ENCODE measurements at regions not wholly inside any gene's neighbourhood (a gene's known extent, or its start where the extent isn't known, plus 50 kb on each side); places are given as distances from the start of the nearest gene placed in this dataset.

DNA sequence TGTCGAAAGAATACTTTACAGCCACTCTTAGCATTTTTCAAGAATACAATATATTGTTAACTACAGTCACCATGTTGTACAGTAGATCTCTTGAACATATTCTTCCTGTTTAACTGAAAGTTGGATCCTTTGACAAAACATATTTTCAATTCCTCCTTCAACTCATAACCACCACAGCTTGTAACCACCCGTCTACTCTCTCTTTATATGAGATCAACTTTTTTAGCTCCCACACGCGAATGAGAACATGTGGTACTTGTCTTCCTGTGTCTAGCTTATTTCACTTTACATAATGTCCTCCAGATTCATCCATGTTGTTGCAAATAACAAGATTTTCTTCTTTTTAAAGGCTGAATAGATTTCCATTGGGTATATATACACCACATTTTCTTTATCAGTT lies 338.3 kb upstream of the IGFBP7 start:
- DNase-seq: no peak

GRCh38 chr4:57446266-57446665 lies 336.1 kb upstream of the IGFBP7 start:
- no peak for DNase-seq

- no peak for DNase-seq
These were observed 335.5 kb upstream of the IGFBP7 start for GRCh38 chr4:57445686-57446085.

GRCh38 chr4:57444671-57445070 lies 334.5 kb upstream of the IGFBP7 start:
- no peak for DNase-seq

DNA sequence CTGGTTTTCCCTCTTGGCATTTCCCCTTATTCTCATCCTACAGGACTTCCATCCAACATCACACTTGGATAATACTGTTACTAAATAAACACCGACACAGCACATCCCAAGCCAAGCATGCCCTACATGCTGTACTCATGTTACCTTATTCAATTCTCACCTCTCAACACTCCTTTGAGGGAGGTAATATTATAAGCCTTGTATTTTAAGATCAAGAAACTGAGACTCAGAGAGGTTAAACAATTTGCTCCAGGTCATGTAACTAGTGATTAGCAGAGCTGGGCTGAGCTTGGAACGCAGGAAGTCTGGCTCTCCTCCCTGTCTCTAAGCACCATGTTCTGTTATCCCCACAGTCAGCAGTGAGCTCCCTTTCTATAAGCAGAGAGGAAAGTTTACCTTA lies 333.6 kb upstream of the IGFBP7 start:
- DNase-seq: peak; percentile 97

- peak; percentile 98 for DNase-seq
These were observed 333.1 kb upstream of the IGFBP7 start for GRCh38 chr4:57443308-57443707.

DNA sequence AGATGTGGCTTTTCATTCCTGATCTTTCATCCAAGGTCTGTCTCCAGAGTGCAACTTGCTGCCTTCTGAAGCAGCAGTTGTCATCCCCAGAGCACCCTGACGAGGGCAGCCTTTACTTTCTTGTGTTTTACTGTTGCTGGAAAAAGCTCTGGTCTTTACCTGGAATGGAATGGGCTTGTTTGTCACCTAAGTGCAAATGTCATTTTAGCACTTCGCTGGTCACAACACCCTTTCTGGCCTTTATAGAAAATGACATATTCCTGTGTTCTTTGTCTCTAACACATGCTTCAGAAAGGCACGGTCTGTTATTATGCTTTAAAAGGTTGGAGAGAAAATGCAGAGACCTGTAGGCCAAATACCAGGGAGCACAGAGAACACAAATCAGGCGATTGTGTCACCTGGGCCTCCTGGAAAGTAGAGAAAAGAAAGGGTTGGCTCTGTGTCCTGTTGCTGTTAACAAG lies 332.7 kb upstream of the IGFBP7 start:
- peak; percentile 87 for DNase-seq

DNA sequence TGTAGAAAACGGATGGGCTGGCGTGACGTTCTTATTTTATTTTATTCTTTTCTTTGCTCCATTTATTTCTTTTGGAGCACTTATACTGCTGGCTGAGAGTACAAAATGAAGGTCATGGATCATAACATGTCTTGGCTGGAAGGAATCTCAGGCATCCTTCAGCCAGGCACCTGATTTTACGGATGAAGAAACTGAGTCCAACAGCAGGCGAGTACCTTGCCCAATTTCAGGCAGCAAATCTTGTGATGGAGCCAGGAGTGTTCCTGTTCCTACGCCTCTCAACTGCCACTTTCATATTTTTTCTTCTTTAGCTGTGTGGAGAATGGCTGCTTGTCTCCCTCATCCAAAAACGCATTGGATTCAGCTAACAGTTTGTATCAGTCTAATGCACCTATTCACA lies 332.1 kb upstream of the IGFBP7 start:
- no peak for DNase-seq

GRCh38 chr4:57437649-57438048 lies 327.5 kb upstream of the IGFBP7 start:
- no peak for DNase-seq

- DNase-seq: no peak
These were observed 325.1 kb upstream of the IGFBP7 start for GRCh38 chr4:57435300-57435699.

GRCh38 chr4:57430726-57431125 lies 320.5 kb upstream of the IGFBP7 start:
- no peak for DNase-seq

GRCh38 chr4:57426779-57427395 lies 316.7 kb upstream of the IGFBP7 start:
- DNase-seq: peak; percentile 66

DNA sequence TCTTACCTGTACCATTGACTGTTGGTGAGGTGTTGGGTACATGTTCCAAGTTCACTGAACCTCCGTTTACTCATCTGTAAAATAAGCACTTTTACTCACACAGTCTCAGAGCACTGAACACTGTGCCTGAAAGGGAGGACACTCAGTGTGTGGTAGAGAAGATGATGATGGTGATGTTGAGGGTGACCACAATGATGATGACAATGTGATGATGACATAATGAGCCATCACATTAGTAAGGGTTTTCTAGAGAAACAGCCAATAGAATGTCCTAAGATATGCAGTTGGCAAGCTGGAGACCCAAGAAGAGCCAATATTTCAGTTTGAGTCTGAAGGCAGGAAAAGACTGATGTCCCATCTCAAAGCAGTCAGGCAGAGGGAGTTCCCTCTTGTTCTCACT lies 315.4 kb upstream of the IGFBP7 start:
- no peak for DNase-seq

DNA sequence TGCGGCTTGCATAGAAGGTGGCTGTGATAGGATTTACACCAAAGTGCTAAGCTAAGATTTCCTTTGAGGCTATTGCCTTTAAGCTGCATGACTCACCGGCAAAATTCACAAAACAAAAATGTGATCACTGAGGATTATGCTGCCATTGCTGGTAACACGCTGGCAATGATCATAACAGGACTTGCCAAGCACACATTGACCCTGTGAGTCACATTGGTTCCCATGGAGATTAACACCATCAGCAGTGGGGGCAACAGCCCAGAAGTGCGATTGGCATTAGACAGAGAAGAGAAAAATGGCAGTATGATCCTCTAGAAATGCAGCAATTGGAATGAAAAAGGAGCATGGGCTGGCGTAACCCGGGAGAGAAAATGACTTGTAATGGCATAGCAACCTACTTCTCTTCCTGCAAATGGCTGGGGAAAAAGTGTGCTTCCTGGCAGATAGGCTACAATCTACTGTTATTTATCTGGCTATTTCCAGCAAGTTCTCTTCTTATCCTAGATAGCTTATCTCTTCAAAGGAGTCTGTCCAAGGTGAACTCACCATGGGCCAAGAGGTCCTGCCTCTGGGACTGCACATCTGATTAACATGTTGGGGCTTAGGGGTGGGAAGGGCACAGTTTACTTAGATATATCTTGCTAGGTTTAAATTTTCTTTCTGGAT lies 314.2 kb upstream of the IGFBP7 start:
- no peak for DNase-seq

GRCh38 chr4:57418133-57418532 lies 307.9 kb upstream of the IGFBP7 start:
- DNase-seq: peak; percentile 43

DNA sequence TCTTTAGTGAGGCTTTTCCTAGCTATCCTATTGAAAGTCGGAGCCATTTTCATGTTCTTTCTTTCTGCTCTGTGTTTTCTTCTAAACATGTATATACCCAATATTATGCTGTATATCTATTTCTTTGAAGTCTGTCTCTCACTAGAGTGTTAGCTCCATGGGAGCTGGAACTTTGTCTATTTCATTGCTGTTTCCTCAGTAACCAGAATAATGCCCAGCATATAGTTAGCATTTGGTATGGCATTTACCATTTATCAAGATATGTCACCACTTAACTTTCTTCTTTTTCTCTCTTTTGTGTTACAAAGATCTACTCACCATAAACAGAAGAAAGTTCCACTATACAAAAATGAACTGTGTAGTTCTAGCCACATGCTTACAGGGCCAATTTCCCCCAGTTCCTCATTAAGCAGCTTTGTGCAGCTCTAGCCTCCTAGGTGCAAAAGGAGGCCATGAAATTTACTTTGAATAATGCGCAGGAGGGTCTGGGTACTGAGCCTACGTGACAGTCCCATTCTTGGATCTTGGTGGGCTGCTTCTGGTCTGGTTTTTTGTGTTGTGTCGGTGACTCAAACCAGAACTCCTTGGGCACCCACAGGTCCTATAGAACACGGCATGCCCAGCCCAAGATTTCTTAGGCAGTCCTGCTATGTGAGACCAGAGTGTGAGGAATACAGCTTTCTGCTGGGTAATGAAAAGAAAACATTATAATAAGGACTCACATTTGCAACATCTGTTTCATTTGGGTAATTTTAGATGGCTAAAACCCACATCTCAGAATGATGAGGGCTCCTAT lies 302.3 kb upstream of the IGFBP7 start:
- DNase-seq: no peak

DNA sequence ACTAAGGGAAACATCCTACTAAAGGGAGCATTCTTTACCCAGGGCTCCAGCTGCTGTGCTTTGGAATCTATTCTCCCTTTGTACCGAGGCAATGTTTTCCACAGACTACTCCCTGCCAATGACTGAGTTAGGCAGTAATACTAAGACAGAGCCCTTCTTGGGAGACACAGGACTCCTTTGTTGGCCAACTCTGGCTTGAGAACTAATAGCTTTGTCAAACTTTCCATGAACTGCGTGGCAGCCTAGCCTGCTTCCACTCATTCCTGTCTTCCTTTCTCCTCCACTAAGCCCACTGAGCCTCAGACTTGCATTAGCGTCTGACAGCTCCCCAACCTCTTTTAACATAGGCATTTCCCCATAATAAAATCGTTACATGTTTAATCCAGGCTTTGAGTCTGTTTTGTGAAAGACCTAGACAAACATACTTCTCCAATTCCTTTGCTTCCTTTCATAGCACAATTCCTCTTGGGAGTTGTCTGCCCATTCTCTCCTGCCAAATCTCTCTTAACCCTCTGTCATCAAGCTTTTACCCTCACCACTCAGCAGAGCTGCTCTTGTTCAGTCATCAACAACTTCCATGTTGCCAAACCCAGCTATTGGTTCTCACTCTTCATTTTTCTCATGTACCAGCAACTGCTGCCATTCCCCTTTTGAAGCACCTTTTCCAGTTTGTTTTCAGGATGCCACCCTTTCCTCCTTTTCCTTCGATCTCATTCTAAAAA lies 300.3 kb upstream of the IGFBP7 start:
- DNase-seq: no peak

DNA sequence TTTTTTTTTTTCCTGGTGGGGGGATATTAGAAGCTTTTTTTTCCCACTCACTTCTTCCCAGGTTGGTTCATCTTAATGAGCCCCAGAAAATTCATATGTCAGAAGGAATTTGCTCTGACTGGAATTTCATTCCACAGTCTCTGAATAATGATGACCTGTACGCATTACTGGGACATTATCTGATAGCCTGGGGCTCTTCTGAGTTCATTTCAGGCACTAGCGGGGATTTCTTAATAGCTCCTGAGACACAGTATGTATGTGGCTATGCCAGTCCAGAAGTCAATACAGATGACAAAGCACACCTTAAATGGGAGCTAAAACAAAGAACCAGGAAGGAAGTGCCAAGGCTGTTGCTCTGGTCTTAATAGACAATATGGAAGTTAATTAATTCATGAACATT lies 295.2 kb upstream of the IGFBP7 start:
- no peak for DNase-seq

- DNase-seq: no peak
These were observed 294.3 kb upstream of the IGFBP7 start for GRCh38 chr4:57404483-57404882.

DNA sequence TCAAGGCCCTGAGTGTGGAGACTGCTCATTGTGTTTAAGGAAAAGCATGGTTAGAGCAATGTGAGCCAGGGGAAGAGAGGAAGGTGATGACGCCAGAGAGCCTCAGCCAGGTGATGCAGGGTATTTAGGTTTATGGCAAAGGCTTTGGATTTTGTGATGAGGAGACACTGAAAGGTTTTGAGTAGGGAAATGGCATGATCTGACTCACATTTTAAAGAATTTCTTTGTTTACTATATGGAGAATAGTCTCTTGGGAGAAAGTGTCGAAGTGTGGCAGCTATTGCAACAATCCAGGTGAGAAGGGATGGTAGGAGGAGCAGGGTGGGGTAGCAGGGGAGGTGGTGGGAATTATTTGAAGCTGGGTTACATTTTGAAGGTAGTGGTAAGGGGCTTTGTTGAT lies 293.4 kb upstream of the IGFBP7 start:
- no peak for DNase-seq

DNA sequence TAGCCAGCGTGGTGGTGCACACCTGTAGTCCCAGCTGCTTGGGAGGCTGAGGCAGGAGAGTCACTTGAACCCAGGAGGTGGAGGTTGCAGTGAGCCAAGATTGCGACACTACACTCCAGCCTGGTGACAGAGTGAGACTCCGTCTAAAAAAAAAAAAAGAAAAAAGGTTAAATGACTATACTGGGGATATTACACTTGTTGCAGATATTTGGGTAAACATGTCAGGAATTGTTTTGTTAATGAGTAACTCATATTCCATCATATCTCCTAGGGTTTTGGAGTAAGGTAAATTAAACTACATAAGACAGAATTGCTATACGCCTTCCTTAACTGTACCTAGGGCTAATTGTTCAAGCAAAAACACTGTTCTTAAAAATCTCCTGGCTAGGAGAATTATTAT lies 291.4 kb upstream of the IGFBP7 start:
- DNase-seq: no peak

DNA sequence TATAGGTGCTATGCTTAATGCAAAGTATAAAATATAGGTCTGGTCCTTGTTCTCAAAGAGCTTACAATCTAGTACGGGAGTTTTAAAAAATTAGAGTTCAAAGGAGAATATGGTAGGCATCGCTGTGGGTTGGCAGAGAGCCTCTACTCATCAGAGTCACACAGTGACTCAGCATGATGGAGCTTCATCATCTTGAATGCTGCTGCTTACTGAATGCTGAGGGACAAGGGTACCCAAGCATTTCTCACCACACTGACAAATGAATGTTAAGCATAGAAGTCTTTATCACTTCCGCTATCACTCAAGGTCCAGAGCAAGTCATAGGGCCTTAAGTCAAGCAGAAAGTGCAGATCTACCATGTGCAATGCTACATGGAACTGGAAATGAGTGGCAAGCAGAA lies 268.6 kb upstream of the IGFBP7 start:
- DNase-seq: no peak

DNA sequence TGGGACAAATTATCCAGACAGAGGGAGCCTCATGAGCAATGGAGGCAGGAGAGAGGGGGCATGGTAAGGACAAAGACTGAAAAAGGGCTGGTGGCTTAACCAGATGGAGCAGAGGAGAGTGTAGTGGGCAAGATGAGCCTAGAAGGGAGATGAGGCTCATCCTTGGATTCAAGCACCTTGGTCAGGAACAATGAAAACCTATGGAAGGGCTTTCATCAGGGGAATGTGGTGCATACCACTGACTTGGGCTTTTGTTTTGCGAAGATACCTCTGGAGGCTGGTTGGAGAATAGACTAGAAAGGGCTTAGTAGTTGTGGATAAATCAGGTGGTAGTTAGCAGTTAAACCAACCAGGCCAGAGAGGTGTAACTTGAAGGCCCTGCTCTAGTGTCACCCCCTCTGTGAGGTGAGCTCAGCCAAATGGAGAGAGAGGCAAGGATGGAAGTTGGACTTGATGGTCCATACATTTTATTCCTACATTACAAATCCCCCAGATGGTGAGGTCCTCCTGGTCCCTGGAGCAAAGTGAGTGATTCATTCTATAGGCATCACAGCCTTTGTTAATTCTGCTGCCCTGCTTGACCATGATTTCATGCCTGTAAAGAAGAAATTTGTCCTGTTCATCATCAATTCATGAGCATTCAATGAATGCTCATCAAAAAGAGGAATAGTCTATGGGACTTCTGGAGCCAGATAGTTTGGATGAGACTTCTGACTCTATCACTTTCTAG lies 264.8 kb upstream of the IGFBP7 start:
- no peak for DNase-seq

All from NCI-H1092 treated with DMSO at 0.1 percent for 48 hours (cell line).